Right atrium auricular region (tissue), 2 donors: ENCODE measurements at regions not wholly inside any gene's neighbourhood (a gene's known extent, or its start where the extent isn't known, plus 50 kb on each side); places are given as distances from the start of the nearest gene placed in this dataset.

Experiments used
- DNase-seq: peaks from one replicate; pipeline ENCODE4 v3.0.0-alpha.2; 2019; ENCODE audit warnings: low spot score
- H3K27ac ChIP-seq, 2 donors: fragments of 200-600 bp; sonication (generic); 1 replicate in 1 of 2; 2 replicates in 1 of 2; pipeline ENCODE4 v1.5.1; 2016 to 2019
- H3K27me3 ChIP-seq, 2 donors: fragments of 200-600 bp; sonication (generic); one replicate each; pipeline versions ENCODE4 v1.5.1 to v1.6.0; 2017 to 2019
- H3K36me3 ChIP-seq: fragments of 200-600 bp; sonication (generic); one replicate; pipeline ENCODE4 v1.5.1; 2016
- H3K4me1 ChIP-seq, 2 donors: fragments of 200-600 bp; sonication (generic); one replicate each; pipeline versions ENCODE4 v1.5.1 to v1.6.0; 2017 to 2019
- H3K4me3 ChIP-seq, 2 donors: fragments of 200-600 bp; sonication (generic); 1 replicate in 1 of 2; 2 replicates in 1 of 2; pipeline ENCODE4 v1.5.1; 2017 to 2019; ENCODE audit warnings: mild to moderate bottlenecking in 1 of 2, moderate library complexity in 1 of 2
- H3K9me3 ChIP-seq, 2 donors: fragments of 200-600 bp; sonication (generic); one replicate each; pipeline ENCODE4 v1.5.1; 2019
- CTCF ChIP-seq, 2 donors: fragments of 200-600 bp; sonication (generic); IDR thresholded peaks; one replicate each; pipeline ENCODE4 v1.5.1; 2019; ENCODE audit warnings: antibody characterized with exemption in 2 of 2

GRCh38 chr13:48591889-48592687 lies 59.2 kb upstream of the RCBTB2 start:
- H3K36me3 ChIP-seq, result no peaks in the 10 kb centered on the region
- no peak for DNase-seq
- no peak for TF ChIP-seq CTCF (IDR thresholded peaks at IDR 0.05)
- H3K4me3 ChIP-seq, result no peak overlapping the region
- no peaks in the 10 kb centered on the region for H3K9me3 ChIP-seq
- no peak overlapping the region for H3K27ac ChIP-seq
- peaks cover 0 to under 1% of the 10 kb centered on the region in 2 donors for H3K4me1 ChIP-seq
- H3K27me3 ChIP-seq, result no peaks in the 10 kb centered on the region

GRCh38 chr13:48592688-48593049 lies 59.8 kb upstream of the RCBTB2 start:
- H3K4me3 ChIP-seq, result no peak overlapping the region
- DNase-seq, result no peak
- H3K27ac ChIP-seq, result no peak overlapping the region
- no peaks in the 10 kb centered on the region for H3K27me3 ChIP-seq
- H3K36me3 ChIP-seq, result no peaks in the 10 kb centered on the region
- TF ChIP-seq CTCF (IDR thresholded peaks at IDR 0.05), result no peak
- peaks cover 0 to under 1% of the 10 kb centered on the region in 2 donors for H3K9me3 ChIP-seq
- no peaks in the 10 kb centered on the region for H3K4me1 ChIP-seq

GRCh38 chr13:48593536-48593935 lies 60.2 kb upstream of the CYSLTR2 start:
- peaks cover 0 to 9% of the 10 kb centered on the region in 2 donors for H3K9me3 ChIP-seq
- H3K36me3 ChIP-seq, result no peaks in the 10 kb centered on the region
- H3K4me1 ChIP-seq, result no peaks in the 10 kb centered on the region
- no peak for DNase-seq
- no peak overlapping the region for H3K4me3 ChIP-seq
- no peak for TF ChIP-seq CTCF (IDR thresholded peaks at IDR 0.05)
- no peaks in the 10 kb centered on the region for H3K27me3 ChIP-seq
- H3K27ac ChIP-seq, result no peak overlapping the region

- Histone ChIP-seq H3K4me3 (no peak overlapping the region), H3K4me1 (no peaks in the 10 kb centered on the region), H3K27ac (no peak overlapping the region), H3K9me3 (peaks cover 0 to 11% of the 10 kb centered on the region in 2 donors), H3K36me3 (no peaks in the 10 kb centered on the region), H3K27me3 (no peaks in the 10 kb centered on the region)
- TF ChIP-seq CTCF (IDR thresholded peaks at IDR 0.05), result no peak
- DNase-seq, result no peak
These were observed 59.5 kb upstream of the CYSLTR2 start for GRCh38 chr13:48594096-48594815.

- peak; percentile 75 for DNase-seq
- Histone ChIP-seq H3K9me3 (peaks cover 0 to 11% of the 10 kb centered on the region in 2 donors), H3K27me3 (no peaks in the 10 kb centered on the region), H3K27ac (no peak overlapping the region), H3K36me3 (no peaks in the 10 kb centered on the region), H3K4me1 (peaks cover 0 to 5% of the 10 kb centered on the region in 2 donors), H3K4me3 (no peak overlapping the region)
- peak; percentile 37 to 82 for TF ChIP-seq CTCF (IDR thresholded peaks at IDR 0.05)
These were observed 58.0 kb upstream of the CYSLTR2 start for GRCh38 chr13:48595431-48596429.
